Astrocyte (in vitro differentiated cells and primary cell): ENCODE measurements at regions not wholly inside any gene's neighbourhood (a gene's known extent, or its start where the extent isn't known, plus 50 kb on each side); places are given as distances from the start of the nearest gene placed in this dataset.

Experiments used
- EZH2 ChIP-seq: IDR thresholded peaks from 2 replicates; pipeline ENCODE4 v1.6.1; 2012; ENCODE audit warnings: mild to moderate bottlenecking, low read length, inconsistent platforms; ENCODE audit not compliant: insufficient read depth
- TF ChIP-seq, protein P1 (sequence below): IDR thresholded peaks from 2 replicates; pipeline ENCODE4 v1.5.1; 2011; ENCODE audit warnings: low read depth, mild to moderate bottlenecking, inconsistent platforms, low read length, moderate library complexity; ENCODE audit not compliant: insufficient read depth

DNA sequence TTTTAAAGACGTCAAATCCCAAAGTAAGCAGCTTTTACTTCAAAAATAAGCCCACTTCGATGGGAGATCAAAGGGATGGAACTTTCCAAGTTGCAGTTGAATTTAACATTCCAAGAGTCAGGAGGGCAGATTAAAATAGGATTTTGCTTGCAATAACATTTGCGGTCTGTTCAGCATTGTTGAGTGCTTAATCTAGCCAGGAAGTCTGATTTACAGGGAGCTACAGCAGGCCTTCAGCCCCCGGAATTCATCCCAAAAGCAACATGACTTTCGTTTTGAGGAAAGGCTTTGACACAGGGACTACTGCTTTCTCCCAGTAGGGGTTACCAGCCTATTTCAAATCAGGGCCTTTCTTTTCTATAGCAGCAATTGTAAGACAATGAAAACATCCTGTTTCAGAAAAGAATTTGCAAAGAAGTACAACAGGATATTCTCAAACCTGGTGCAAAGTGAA lies 279.6 kb upstream of the PITRM1 start:
- TF ChIP-seq, protein P1, sequence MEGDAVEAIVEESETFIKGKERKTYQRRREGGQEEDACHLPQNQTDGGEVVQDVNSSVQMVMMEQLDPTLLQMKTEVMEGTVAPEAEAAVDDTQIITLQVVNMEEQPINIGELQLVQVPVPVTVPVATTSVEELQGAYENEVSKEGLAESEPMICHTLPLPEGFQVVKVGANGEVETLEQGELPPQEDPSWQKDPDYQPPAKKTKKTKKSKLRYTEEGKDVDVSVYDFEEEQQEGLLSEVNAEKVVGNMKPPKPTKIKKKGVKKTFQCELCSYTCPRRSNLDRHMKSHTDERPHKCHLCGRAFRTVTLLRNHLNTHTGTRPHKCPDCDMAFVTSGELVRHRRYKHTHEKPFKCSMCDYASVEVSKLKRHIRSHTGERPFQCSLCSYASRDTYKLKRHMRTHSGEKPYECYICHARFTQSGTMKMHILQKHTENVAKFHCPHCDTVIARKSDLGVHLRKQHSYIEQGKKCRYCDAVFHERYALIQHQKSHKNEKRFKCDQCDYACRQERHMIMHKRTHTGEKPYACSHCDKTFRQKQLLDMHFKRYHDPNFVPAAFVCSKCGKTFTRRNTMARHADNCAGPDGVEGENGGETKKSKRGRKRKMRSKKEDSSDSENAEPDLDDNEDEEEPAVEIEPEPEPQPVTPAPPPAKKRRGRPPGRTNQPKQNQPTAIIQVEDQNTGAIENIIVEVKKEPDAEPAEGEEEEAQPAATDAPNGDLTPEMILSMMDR = peak; percentile 51
- no peak for TF ChIP-seq EZH2
